AG08396 (cell line): ENCODE measurements at regions not wholly inside any gene's neighbourhood (a gene's known extent, or its start where the extent isn't known, plus 50 kb on each side); places are given as distances from the start of the nearest gene placed in this dataset.
"Not testable (repeated sequence)": the region's sequence is repeated elsewhere in the genome, so short reads cannot be mapped to it uniquely, and the experiment has no call there.

ENCODE experiments used
- DNase-seq: peaks from one replicate; pipeline ENCODE4 v3.0.0; 2012; ENCODE audit warnings: low spot score, mixed read lengths

DNA sequence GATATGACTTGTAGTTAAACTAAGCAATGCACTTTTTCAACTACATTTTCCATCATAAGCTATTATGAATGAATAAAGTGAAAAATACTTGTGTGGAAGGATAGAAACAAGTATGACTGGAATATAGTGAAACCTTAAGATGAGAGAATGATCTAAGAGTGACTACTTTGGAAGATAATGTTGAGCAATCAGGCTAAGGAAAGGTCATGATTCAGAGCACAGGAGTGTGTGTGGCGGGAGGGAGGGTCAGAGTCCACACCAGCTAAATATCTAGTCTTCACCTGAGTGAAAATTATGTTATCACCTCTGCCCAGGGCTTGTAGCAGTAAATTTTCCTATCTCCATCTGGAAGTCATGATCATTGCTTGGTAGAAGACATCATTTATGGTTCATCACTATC lies 833.4 kb upstream of the ATXN8OS start:
- no peak for DNase-seq

GRCh38 chr13:69264362-69265334 lies 843.0 kb upstream of the ATXN8OS start:
- no peak for DNase-seq

- no peak for DNase-seq
These were observed 864.3 kb upstream of the ATXN8OS start for GRCh38 chr13:69243366-69243765.

DNA sequence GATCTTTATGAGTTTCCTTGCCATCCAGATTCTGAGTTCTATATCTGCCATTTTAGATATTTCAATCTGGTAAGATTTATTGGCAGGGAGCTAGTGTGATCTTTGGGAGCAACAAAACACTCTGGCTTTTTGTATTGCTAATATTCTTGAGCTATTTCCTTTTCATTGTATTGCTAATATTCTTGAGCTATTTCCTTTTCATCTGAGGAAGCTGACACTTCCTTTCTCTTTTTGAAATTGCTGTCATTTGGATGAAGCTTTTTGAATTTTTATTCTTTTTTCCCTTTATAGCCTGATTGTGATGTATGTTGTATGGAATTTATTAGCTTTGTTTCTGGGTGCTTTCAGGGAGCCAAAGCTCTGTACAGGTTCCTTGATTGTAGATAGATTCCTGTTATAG lies 873.5 kb upstream of the ATXN8OS start:
- DNase-seq = no peak

- no peak for DNase-seq
These were observed 881.2 kb upstream of the ATXN8OS start for GRCh38 chr13:69226427-69226826.

GRCh38 chr13:69221633-69222498 lies 885.8 kb upstream of the ATXN8OS start:
- DNase-seq = not testable (repeated sequence)

- no peak for DNase-seq
These were observed 894.2 kb upstream of the ATXN8OS start for GRCh38 chr13:69213396-69213795.

GRCh38 chr13:69204620-69205019 lies 903.0 kb upstream of the ATXN8OS start:
- DNase-seq = no peak

GRCh38 chr13:69202996-69203395 lies 904.6 kb upstream of the ATXN8OS start:
- no peak for DNase-seq

DNA sequence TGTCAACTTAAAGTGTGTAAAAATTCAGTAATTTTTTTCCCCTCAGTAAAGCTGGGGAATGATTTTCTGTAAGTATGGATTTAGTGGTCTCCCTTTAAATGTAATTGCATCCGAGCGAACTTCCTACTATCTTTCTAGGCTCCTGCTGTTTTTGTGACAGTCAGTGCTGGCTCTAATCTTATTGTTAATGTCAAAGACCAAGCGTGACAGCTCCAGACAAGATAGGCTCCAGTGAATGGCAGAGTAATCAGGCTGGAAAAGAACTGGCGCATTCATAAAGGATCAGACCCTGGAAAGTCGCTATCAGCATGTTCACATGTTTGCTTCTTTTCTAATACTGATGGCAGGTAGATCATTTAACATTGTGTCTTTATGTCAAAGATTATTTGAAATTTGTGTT lies 908.0 kb upstream of the ATXN8OS start:
- no peak for DNase-seq

GRCh38 chr13:69198706-69199105 lies 908.9 kb upstream of the ATXN8OS start:
- DNase-seq = no peak

- DNase-seq = no peak
These were observed 913.5 kb upstream of the ATXN8OS start for GRCh38 chr13:69194130-69194529.

- DNase-seq = no peak
These were observed 927.6 kb upstream of the ATXN8OS start for GRCh38 chr13:69180034-69180433.

- DNase-seq = no peak
These were observed 929.6 kb upstream of the ATXN8OS start for GRCh38 chr13:69178000-69178399.

DNA sequence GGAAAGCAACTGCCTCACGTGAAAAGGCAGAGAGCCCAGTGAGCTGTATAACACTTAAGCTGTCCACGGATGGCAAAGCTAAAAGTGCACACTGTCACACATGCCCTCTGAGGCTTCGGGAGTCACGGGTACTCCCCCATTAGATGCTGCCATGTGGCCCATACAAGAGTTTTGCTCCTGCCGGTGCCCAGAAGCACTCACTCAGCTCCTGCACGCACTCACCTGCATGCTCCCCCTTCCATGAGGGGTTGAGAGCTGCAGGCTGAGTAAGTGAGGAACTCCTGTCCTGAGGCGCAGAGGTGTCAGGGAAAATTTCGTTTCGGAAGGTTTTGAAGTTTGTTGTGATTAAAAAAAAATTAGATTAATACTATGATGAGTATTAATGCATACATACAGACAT lies 939.2 kb upstream of the ATXN8OS start:
- DNase-seq = no peak

DNA sequence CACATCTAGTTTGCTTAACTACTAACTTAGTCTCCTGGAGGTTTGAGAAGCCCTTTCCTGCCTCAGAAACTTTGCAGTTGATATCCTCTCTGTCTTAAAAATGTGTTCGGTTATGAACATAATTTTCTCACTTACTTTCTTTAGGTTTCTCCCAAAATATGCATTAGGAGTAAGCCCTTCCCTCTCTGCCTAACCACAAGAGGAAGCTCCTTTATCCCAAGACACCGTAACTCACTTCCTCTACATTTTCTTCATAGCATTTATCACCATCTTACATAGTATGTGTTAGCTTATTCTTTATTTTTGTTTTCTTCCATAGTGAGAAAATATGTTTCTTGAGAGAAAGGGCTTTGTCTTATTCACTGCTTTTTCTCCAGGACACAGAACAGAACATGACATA lies 952.5 kb upstream of the ATXN8OS start:
- DNase-seq = no peak

DNA sequence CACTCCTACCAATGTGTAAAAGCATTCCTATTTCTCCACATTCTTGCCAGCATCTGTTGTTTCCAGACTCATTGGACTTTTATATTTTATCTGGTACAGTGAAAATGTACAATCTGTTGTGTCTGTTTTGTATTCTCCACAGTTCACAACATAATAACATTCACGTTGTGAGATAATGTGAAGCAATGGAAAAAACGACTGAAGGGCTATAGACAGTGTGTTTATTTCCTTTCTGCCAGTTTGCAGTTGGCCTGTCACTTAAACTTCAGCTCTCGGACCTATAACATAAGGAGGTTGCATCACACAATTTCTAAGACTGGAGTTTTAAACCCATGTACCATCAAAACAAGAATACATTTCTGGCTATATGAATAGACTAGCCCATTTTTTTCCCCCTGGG lies 965.5 kb upstream of the ATXN8OS start:
- no peak for DNase-seq

DNA sequence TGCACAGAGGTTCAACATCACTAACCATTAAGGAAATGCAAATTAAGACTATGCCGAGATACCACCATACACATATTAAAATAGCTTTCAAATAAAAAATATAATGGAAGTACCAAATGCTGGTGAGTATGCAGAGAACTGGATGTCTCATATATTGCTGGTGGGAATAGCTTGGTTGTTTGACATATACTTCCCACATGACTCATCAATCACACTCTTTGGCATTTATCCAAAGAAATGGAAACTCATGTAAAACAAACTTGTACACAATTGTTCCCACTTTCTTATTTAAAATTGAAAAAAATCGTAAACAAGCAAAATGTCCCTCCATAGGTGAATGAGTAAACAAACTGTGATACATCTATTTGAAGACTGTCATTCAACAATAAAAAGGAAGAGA lies 982.6 kb upstream of the ATXN8OS start:
- DNase-seq = no peak

GRCh38 chr13:69109891-69110525 lies 997.6 kb upstream of the ATXN8OS start:
- no peak for DNase-seq

DNA sequence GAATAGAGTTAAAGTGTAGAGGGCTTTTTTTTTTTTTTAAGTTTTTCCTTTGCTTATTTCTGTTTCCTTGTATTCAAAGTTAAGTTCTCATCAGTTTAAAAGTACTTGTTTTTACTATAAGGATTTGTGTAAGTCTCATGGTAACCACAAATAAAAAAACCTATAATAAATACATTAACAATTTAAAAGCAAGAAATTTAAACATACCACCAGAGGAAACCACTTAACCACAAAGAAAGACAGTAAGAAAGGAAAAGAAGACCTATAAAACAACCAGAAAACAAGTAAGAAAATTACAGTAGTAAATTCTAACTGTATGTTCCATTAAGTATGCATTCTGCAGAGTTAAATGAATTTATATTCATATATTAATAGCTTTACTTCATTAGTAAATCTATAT lies 999.1 kb upstream of the ATXN8OS start:
- DNase-seq = no peak

- no peak for DNase-seq
These were observed 1000.2 kb upstream of the ATXN8OS start for GRCh38 chr13:69107436-69107835.

GRCh38 chr13:69101841-69102240 lies 1005.8 kb upstream of the ATXN8OS start:
- no peak for DNase-seq
